Esophagus squamous epithelium (tissue), 5 donors: ENCODE measurements at regions not wholly inside any gene's neighbourhood (a gene's known extent, or its start where the extent isn't known, plus 50 kb on each side); places are given as distances from the start of the nearest gene placed in this dataset.

Experiments used
- DNase-seq: peaks from one replicate; lab custom pipeline; 2025; lab: John Stamatoyannopoulos, UW
- H3K27ac ChIP-seq, 4 donors: fragments of 200-600 bp; sonication (generic); one replicate each; pipeline ENCODE4 v1.5.1; 2016 to 2019; ENCODE audit warnings: mild to moderate bottlenecking in 1 of 4
- H3K27me3 ChIP-seq, 4 donors: fragments of 200-600 bp; sonication (generic); 1 replicate in 3 of 4; 2 replicates in 1 of 4; pipeline versions ENCODE4 v1.5.1 to v1.6.0; 2017 to 2021; ENCODE audit warnings: antibody characterized with exemption in 1 of 4
- H3K36me3 ChIP-seq, 3 donors: fragments of 200-600 bp; sonication (generic); one replicate each; pipeline ENCODE4 v1.5.1; 2016 to 2019
- H3K4me1 ChIP-seq, 3 donors: fragments of 200-600 bp; sonication (generic); one replicate each; pipeline ENCODE4 v1.5.1; 2017 to 2019
- H3K4me3 ChIP-seq, 4 donors: fragments of 200-600 bp; sonication (generic); 1 replicate in 3 of 4; 2 replicates in 1 of 4; pipeline ENCODE4 v1.5.1; 2016 to 2019; ENCODE audit warnings: mild to moderate bottlenecking in 2 of 4, moderate library complexity in 1 of 4
- H3K9me3 ChIP-seq, 3 donors: fragments of 200-600 bp; sonication (generic); one replicate each; pipeline ENCODE4 v1.5.1; 2016 to 2019
- CTCF ChIP-seq, 6 experiments: fragments of 450-650 bp in 4 of 6; fragments of 200-600 bp in 2 of 6; sonication (generic) in 2 of 6; IDR thresholded peaks; one replicate each; pipeline ENCODE4 v1.5.1; 2016 to 2019; ENCODE audit warnings: antibody characterized with exemption in 6 of 6, mild to moderate bottlenecking in 4 of 6, moderate library complexity in 4 of 6
- POLR2A ChIP-seq, 4 donors: fragments of 450-650 bp; IDR thresholded peaks; one replicate each; pipeline ENCODE4 v1.6.1; 2017; ENCODE audit warnings: antibody characterized with exemption in 4 of 4, mild to moderate bottlenecking in 4 of 4, moderate library complexity in 3 of 4
- WGBS, 2 donors: methylation state at CpG; one replicate each; pipeline ENCODE4 v1.1.5; 2018; 5-methylcytosine and 5-hydroxymethylcytosine counted together
- intact Hi-C: fragments of 100-400 bp; cut with DNase I; formaldehyde crosslinking; loops from one replicate; pipeline ENCODE4 v1.15.0; 2022
- donor health status: DM: yes; HTN: yes; CAD: no.

- Histone ChIP-seq H3K36me3 (no peaks in the 10 kb centered on the region), H3K4me1 (no peaks in the 10 kb centered on the region), H3K27ac (no peak overlapping the region), H3K27me3 (no peaks in the 10 kb centered on the region), H3K9me3 (no peaks in the 10 kb centered on the region), H3K4me3 (no peak overlapping the region)
- DNase-seq, result no peak
- intact Hi-C loops, result no loop called here
- 92 to 94% methylated on average over 4 of the region's 4 CpGs for WGBS, 2 donors
- TF ChIP-seq CTCF (IDR thresholded peaks at IDR 0.05) (no peak), POLR2A (IDR thresholded peaks at IDR 0.05) (no peak)
Observed at GRCh38 chr18:73973972-73974371, 173.7 kb downstream of the FBXO15 start.

- WGBS, 2 donors, result 61 to 68% methylated on average over 2 of the region's 2 CpGs
- no peak overlapping the region for H3K4me3 ChIP-seq
- H3K27ac ChIP-seq, result no peak overlapping the region
- TF ChIP-seq POLR2A (IDR thresholded peaks at IDR 0.05) (no peak), CTCF (IDR thresholded peaks at IDR 0.05) (no peak)
- H3K36me3 ChIP-seq, result no peaks in the 10 kb centered on the region
- peaks cover 0 to 4% (median 0%) of the 10 kb centered on the region in 4 donors for H3K27me3 ChIP-seq
- intact Hi-C loops, result no loop called here
- DNase-seq, result no peak
- H3K9me3 ChIP-seq, result no peaks in the 10 kb centered on the region
- no peaks in the 10 kb centered on the region for H3K4me1 ChIP-seq
Observed at GRCh38 chr18:73966954-73967353, 180.7 kb downstream of the FBXO15 start.

- Histone ChIP-seq H3K27me3 (peaks cover 0 to 4% (median 0%) of the 10 kb centered on the region in 4 donors), H3K27ac (no peak overlapping the region), H3K36me3 (no peaks in the 10 kb centered on the region), H3K4me3 (no peak overlapping the region), H3K4me1 (no peaks in the 10 kb centered on the region), H3K9me3 (no peaks in the 10 kb centered on the region)
- DNase-seq, result no peak
- TF ChIP-seq CTCF (IDR thresholded peaks at IDR 0.05) (no peak), POLR2A (IDR thresholded peaks at IDR 0.05) (no peak)
- 71 to 75% methylated on average over 3 of the region's 3 CpGs for WGBS, 2 donors
- intact Hi-C loops, result no loop called here
Observed at GRCh38 chr18:73962256-73962655, 185.4 kb downstream of the FBXO15 start.

- H3K4me1 ChIP-seq, result no peaks in the 10 kb centered on the region
- TF ChIP-seq CTCF (IDR thresholded peaks at IDR 0.05) (no peak), POLR2A (IDR thresholded peaks at IDR 0.05) (no peak)
- H3K27me3 ChIP-seq, result peaks cover 0 to 4% (median 0%) of the 10 kb centered on the region in 4 donors
- H3K9me3 ChIP-seq, result no peaks in the 10 kb centered on the region
- intact Hi-C loops, result no loop called here
- H3K36me3 ChIP-seq, result no peaks in the 10 kb centered on the region
- no peak for DNase-seq
- H3K4me3 ChIP-seq, result no peak overlapping the region
- no peak overlapping the region for H3K27ac ChIP-seq
Observed at GRCh38 chr18:73961804-73962203, 185.8 kb downstream of the FBXO15 start.

GRCh38 chr18:73959352-73959751 lies 188.3 kb downstream of the FBXO15 start:
- no peaks in the 10 kb centered on the region for H3K36me3 ChIP-seq
- no peaks in the 10 kb centered on the region for H3K27me3 ChIP-seq
- no peak overlapping the region for H3K4me3 ChIP-seq
- no peak overlapping the region for H3K27ac ChIP-seq
- no peak for DNase-seq
- 28 to 45% methylated on average over 5 of the region's 5 CpGs for WGBS, 2 donors
- intact Hi-C loops, result no loop called here
- H3K4me1 ChIP-seq, result no peaks in the 10 kb centered on the region
- no peaks in the 10 kb centered on the region for H3K9me3 ChIP-seq
- TF ChIP-seq POLR2A (IDR thresholded peaks at IDR 0.05) (no peak), CTCF (IDR thresholded peaks at IDR 0.05) (no peak)
